ENCODE measurements at regions not wholly inside any gene's neighbourhood (a gene's known extent, or its start where the extent isn't known, plus 50 kb on each side); places are given as distances from the start of the nearest gene placed in this dataset.
"Not testable (repeated sequence)": the region's sequence is repeated elsewhere in the genome, so short reads cannot be mapped to it uniquely, and the experiment has no call there.

DNA sequence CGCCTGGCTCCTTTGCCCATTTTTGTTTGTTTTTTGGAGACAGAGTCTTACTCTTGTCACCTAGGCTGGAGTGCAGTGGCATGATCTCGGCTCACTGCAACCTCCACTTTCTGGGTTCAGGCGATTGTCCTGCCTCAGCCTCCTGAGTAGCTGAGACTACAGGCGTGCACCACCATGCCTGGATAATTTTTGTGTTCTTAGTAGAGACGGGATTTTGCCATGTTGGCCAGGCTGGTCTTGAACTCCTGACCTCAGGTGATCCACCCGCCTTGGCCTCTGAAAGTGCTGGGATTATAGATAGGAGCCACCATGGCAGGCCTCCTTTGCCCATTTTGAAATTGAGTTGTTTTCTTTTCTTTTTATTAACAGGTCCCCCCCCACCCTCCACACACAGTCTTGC is 89.4 kb upstream of the TPTE start:
- TF ChIP-seq EZH2 (IDR thresholded peaks at IDR 0.05; ENCODE audit: insufficient read depth, poor library complexity, severe bottlenecking); EZH2phosphoT487 (IDR thresholded peaks at IDR 0.05; ENCODE audit: insufficient read depth, low read depth): not testable (repeated sequence)
